HG03520 (cell line): ENCODE measurements at regions not wholly inside any gene's neighbourhood (a gene's known extent, or its start where the extent isn't known, plus 50 kb on each side); places are given as distances from the start of the nearest gene placed in this dataset.
"Not testable (repeated sequence)": the region's sequence is repeated elsewhere in the genome, so short reads cannot be mapped to it uniquely, and the experiment has no call there.

Source experiments
- ATAC-seq: cut with Tn5 transposase; IDR thresholded peaks from one replicate; pipeline ENCODE4 v1.9.1; 2021; ENCODE audit warnings: mild to moderate bottlenecking, moderate library complexity; ENCODE audit not compliant: unreplicated experiment

GRCh38 chr14:106410229-106410628 lies 883.8 kb downstream of the TMEM121 start:
- not testable (repeated sequence) for ATAC-seq

- ATAC-seq = no peak
Measured at GRCh38 chr14:106414464-106414863, 888.1 kb downstream of the TMEM121 start.

- no peak for ATAC-seq
Measured at GRCh38 chr14:106417224-106418049, 891.1 kb downstream of the TMEM121 start.

GRCh38 chr14:106419376-106419965 lies 893.1 kb downstream of the TMEM121 start:
- ATAC-seq = no peak

- not testable (repeated sequence) for ATAC-seq
Measured at GRCh38 chr14:106421431-106422033, 895.1 kb downstream of the TMEM121 start.

- no peak for ATAC-seq
Measured at GRCh38 chr14:106422066-106422465, 895.7 kb downstream of the TMEM121 start.

- not testable (repeated sequence) for ATAC-seq
Measured at GRCh38 chr14:106425150-106425549, 898.8 kb downstream of the TMEM121 start.

GRCh38 chr14:106436310-106436905 lies 910.0 kb downstream of the TMEM121 start:
- no peak for ATAC-seq

GRCh38 chr14:106442857-106443256 lies 916.5 kb downstream of the TMEM121 start:
- ATAC-seq = no peak

GRCh38 chr14:106455026-106455425 lies 928.6 kb downstream of the TMEM121 start:
- ATAC-seq = no peak

GRCh38 chr14:106459971-106460730 lies 933.8 kb downstream of the TMEM121 start:
- ATAC-seq = no peak

GRCh38 chr14:106460916-106461315 lies 934.5 kb downstream of the TMEM121 start:
- ATAC-seq = no peak

- not testable (repeated sequence) for ATAC-seq
Measured at GRCh38 chr14:106466483-106466882, 940.1 kb downstream of the TMEM121 start.

- ATAC-seq = not testable (repeated sequence)
Measured at GRCh38 chr14:106468869-106469268, 942.5 kb downstream of the TMEM121 start.

- ATAC-seq = not testable (repeated sequence)
Measured at GRCh38 chr14:106470028-106470427, 943.6 kb downstream of the TMEM121 start.

GRCh38 chr14:106474261-106475028 lies 948.1 kb downstream of the TMEM121 start:
- not testable (repeated sequence) for ATAC-seq

- not testable (repeated sequence) for ATAC-seq
Measured at GRCh38 chr14:106475214-106475613, 948.8 kb downstream of the TMEM121 start.

GRCh38 chr14:106477600-106477999 lies 951.2 kb downstream of the TMEM121 start:
- not testable (repeated sequence) for ATAC-seq

GRCh38 chr14:106480287-106480686 lies 953.9 kb downstream of the TMEM121 start:
- ATAC-seq = not testable (repeated sequence)

GRCh38 chr14:106482213-106482612 lies 955.8 kb downstream of the TMEM121 start:
- not testable (repeated sequence) for ATAC-seq
